ENCODE measurements at regions not wholly inside any gene's neighbourhood (a gene's known extent, or its start where the extent isn't known, plus 50 kb on each side); places are given as distances from the start of the nearest gene placed in this dataset.

DNA sequence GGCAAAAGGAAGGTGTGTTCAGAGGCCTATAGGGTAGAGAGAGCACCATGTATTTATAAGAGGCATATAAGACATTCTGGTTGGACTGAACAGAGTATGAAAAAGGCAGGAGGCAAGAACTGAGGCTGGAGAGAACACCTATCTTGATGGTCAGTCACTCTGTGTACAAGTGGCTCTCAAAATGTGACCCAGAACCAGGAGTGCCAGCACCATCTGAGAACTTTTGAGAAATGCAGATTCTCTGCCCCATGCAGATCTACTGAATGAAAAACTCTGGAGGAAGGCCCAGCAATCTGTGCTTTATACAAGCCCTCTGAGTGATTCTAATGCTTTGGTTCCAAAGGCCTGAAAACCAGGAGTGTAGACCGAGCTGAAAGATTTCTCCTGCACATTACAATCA lies 324.0 kb upstream of the IL12A start:
- intact Hi-C loops (cut with micrococcal nuclease) = no loop called here
- no peak for DNase-seq
- Histone ChIP-seq H3K9me3 (replicated peaks) (peaks cover 17% of the 10 kb centered on the region), H3K36me3 (no peaks in the 10 kb centered on the region), H3K27ac (replicated peaks) (peak overlapping the region; percentile 54), H3K4me1 (peaks cover 31% of the 10 kb centered on the region), H3K27me3 (ENCODE audit: low read depth) (no peaks in the 10 kb centered on the region), H3K4me3 (no peak overlapping the region)
- no peak for TF ChIP-seq CTCF (IDR thresholded peaks at IDR 0.05; ENCODE audit: borderline replicate concordance)

DNA sequence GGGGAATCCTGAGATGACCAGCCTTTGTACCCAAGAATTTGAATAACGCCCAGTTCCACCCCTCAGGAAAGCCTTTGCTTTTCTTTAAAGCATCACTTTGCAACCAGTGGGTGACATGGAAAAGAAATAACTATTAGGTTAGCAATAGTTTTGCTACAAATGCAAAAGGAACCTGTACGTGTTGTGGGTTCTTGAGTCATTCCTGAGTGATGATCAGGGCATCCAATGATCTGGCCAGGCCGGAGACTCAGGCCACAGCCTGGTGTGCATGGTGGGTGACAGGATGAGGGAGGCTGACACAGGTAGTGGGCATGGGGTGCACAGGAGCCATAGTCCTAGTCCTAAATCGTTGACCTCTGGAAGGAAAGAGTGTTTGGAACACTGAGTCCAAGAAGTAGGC lies 321.4 kb upstream of the IL12A start:
- H3K27ac ChIP-seq (replicated peaks) = no peak overlapping the region
- H3K4me1 ChIP-seq = peaks cover 33% of the 10 kb centered on the region
- TF ChIP-seq CTCF (IDR thresholded peaks at IDR 0.05; ENCODE audit: borderline replicate concordance) = no peak
- H3K4me3 ChIP-seq = no peak overlapping the region
- no peak for DNase-seq
- intact Hi-C loops (cut with micrococcal nuclease) = no loop called here
- H3K36me3 ChIP-seq = no peaks in the 10 kb centered on the region
- no peaks in the 10 kb centered on the region for H3K27me3 ChIP-seq (ENCODE audit: low read depth)
- peaks cover 6% of the 10 kb centered on the region for H3K9me3 ChIP-seq (replicated peaks)

GRCh38 chr3:159668461-159668860 lies 320.2 kb upstream of the IL12A start:
- intact Hi-C loops (cut with micrococcal nuclease) = no loop called here
- H3K36me3 ChIP-seq = no peaks in the 10 kb centered on the region
- no peak for DNase-seq
- peaks cover 33% of the 10 kb centered on the region for H3K4me1 ChIP-seq
- no peak overlapping the region for H3K4me3 ChIP-seq
- H3K27me3 ChIP-seq (ENCODE audit: low read depth) = no peaks in the 10 kb centered on the region
- H3K27ac ChIP-seq (replicated peaks) = peak overlapping the region; percentile 60
- H3K9me3 ChIP-seq (replicated peaks) = no peaks in the 10 kb centered on the region
- TF ChIP-seq CTCF (IDR thresholded peaks at IDR 0.05; ENCODE audit: borderline replicate concordance) = no peak

DNA sequence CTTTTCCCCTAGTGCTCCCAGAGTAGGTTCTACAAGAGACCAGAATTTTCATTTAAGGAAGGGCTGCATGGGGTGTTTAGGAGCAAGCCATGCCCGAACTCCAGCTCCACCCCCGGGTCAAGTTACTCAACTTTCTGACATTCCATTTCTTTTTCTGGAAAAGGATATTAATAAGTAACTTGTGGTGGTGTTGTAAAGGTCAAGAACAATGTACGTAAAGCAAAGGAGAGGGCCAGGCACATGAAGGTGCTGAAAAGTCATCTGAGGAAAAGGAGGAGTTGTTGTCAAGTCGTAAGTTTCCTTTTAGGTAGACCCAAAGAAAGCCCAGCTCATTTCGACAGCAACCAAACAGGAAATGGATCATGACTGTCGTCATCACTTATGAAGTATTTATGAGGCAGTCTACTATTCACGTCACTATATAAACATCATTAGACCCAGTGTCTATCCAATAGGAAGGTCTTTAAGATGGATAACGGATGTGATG lies 319.6 kb upstream of the IL12A start:
- no peaks in the 10 kb centered on the region for H3K27me3 ChIP-seq (ENCODE audit: low read depth)
- no peak overlapping the region for H3K4me3 ChIP-seq
- H3K4me1 ChIP-seq = peaks cover 33% of the 10 kb centered on the region
- no peak for DNase-seq
- intact Hi-C loops (cut with micrococcal nuclease) = no loop called here
- peak overlapping the region; percentile 60 for H3K27ac ChIP-seq (replicated peaks)
- TF ChIP-seq CTCF (IDR thresholded peaks at IDR 0.05; ENCODE audit: borderline replicate concordance) = no peak
- H3K9me3 ChIP-seq (replicated peaks) = no peaks in the 10 kb centered on the region
- no peaks in the 10 kb centered on the region for H3K36me3 ChIP-seq

DNA sequence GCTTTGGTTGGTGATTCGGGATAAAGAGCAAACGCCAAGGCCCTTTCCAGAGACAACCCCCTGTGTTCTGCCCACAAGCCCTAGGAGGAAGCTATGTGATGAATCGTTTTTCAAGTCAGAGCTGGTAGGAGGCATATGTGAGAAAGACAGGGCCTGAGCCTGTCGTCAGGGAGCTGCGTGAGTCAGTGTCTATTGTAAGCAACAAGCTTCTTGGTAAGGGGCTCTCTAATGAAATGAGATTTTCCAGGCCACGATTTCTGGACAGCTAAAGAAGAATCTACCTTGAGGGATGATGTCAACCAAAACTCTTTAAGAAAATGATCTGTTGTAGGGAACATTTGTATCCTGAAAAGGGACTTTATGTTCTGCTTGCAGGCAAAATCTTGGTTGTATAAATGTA lies 318.9 kb upstream of the IL12A start:
- H3K27me3 ChIP-seq (ENCODE audit: low read depth) = no peaks in the 10 kb centered on the region
- no peak overlapping the region for H3K4me3 ChIP-seq
- H3K9me3 ChIP-seq (replicated peaks) = no peaks in the 10 kb centered on the region
- H3K27ac ChIP-seq (replicated peaks) = peak overlapping the region; percentile 60
- H3K4me1 ChIP-seq = peaks cover 27% of the 10 kb centered on the region
- intact Hi-C loops (cut with micrococcal nuclease) = no loop called here
- no peak for DNase-seq
- no peak for TF ChIP-seq CTCF (IDR thresholded peaks at IDR 0.05; ENCODE audit: borderline replicate concordance)
- no peaks in the 10 kb centered on the region for H3K36me3 ChIP-seq
